Keratinocyte (primary cell): ENCODE measurements at regions not wholly inside any gene's neighbourhood (a gene's known extent, or its start where the extent isn't known, plus 50 kb on each side); places are given as distances from the start of the nearest gene placed in this dataset.

ENCODE experiments used
- DNase-seq: peaks from one replicate; pipeline ENCODE4 v3.0.0-alpha.2; 2011; ENCODE audit warnings: low read depth, missing footprints, low spot score
- FAIRE-seq: peaks from 2 replicates; lab custom pipeline; 2011; peaks lifted over from hg19 to GRCh38; lab: Jason Lieb, UNC
- H2AFZ ChIP-seq: 2 replicates; pipeline ENCODE4 v1.6.0; 2012; ENCODE audit warnings: low read length, control low read depth, inconsistent platforms; ENCODE audit not compliant: control insufficient read depth
- H3K27ac ChIP-seq: 2 replicates; pipeline ENCODE4 v1.5.1; 2011; ENCODE audit warnings: low read length; ENCODE audit not compliant: control insufficient read depth, insufficient read depth
- H3K27me3 ChIP-seq: 3 replicates; pipeline ENCODE4 v1.6.0; 2011; ENCODE audit warnings: low read length; ENCODE audit not compliant: control insufficient read depth, insufficient read depth; ENCODE audit errors: extremely low read depth
- H3K36me3 ChIP-seq, 2 experiments: 2 replicates in 1 of 2; 3 replicates in 1 of 2; pipeline ENCODE4 v1.5.1; 2011; ENCODE audit warnings: low read length in 2 of 2, mild to moderate bottlenecking in 1 of 2; ENCODE audit not compliant: control insufficient read depth in 2 of 2, insufficient read depth in 2 of 2; ENCODE audit errors: extremely low read depth in 1 of 2
- H3K4me1 ChIP-seq: 3 replicates; pipeline ENCODE4 v1.5.1; 2011; ENCODE audit warnings: low read length; ENCODE audit not compliant: control insufficient read depth, insufficient read depth; ENCODE audit errors: extremely low read depth
- H3K4me2 ChIP-seq: 3 replicates; pipeline ENCODE4 v1.6.0; 2011; ENCODE audit warnings: low read depth, low read length; ENCODE audit not compliant: control insufficient read depth, insufficient read depth; ENCODE audit errors: extremely low read depth
- H3K4me3 ChIP-seq, 3 experiments: fragments of 200-600 bp in 1 of 3; sonication (generic) in 1 of 3; 2 replicates in 2 of 3; 3 replicates in 1 of 3; pipeline ENCODE4 v1.5.1; 2011 to 2016; ENCODE audit warnings: low read length in 3 of 3, mild to moderate bottlenecking in 3 of 3, control low read depth in 2 of 3, inconsistent platforms in 1 of 3, low read depth in 1 of 3, mixed read lengths in 1 of 3, mixed run types in 1 of 3, moderate library complexity in 1 of 3; ENCODE audit not compliant: control insufficient read depth in 2 of 3, insufficient read depth in 2 of 3; ENCODE audit errors: extremely low read depth in 1 of 3
- H3K79me2 ChIP-seq: 2 replicates; pipeline ENCODE4 v1.6.0; 2012; ENCODE audit warnings: low read length; ENCODE audit not compliant: control insufficient read depth, insufficient read depth
- H3K9ac ChIP-seq: 3 replicates; pipeline ENCODE4 v1.6.0; 2011; ENCODE audit warnings: low read length; ENCODE audit not compliant: control insufficient read depth, insufficient read depth; ENCODE audit errors: extremely low read depth
- H3K9me1 ChIP-seq: 3 replicates; pipeline ENCODE4 v1.6.0; 2011; ENCODE audit warnings: low read length; ENCODE audit not compliant: control insufficient read depth, insufficient read depth; ENCODE audit errors: extremely low read depth
- H3K9me3 ChIP-seq: 2 replicates; pipeline ENCODE4 v1.5.1; 2012; ENCODE audit warnings: low read depth, low read length; ENCODE audit not compliant: control insufficient read depth
- H4K20me1 ChIP-seq: 3 replicates; pipeline ENCODE4 v1.6.0; 2011; ENCODE audit warnings: low read length; ENCODE audit not compliant: control insufficient read depth, insufficient read depth; ENCODE audit errors: extremely low read depth
- CTCF ChIP-seq, 3 experiments: IDR thresholded peaks in 1 of 3; conservative IDR thresholded peaks in 1 of 3; optimal IDR thresholded peaks in 1 of 3; 2 replicates in 2 of 3; 3 replicates in 1 of 3; pipeline versions ENCODE3 to v1.5.1; 2011; ENCODE audit warnings: low read length in 3 of 3, mild to moderate bottlenecking in 3 of 3, moderate library complexity in 2 of 3, control low read depth in 1 of 3, inconsistent platforms in 1 of 3; ENCODE audit not compliant: insufficient read depth in 2 of 3; ENCODE audit errors: extremely low read depth in 1 of 3
- EZH2 ChIP-seq: IDR thresholded peaks from one replicate; pipeline ENCODE4 v1.6.1; 2012; ENCODE audit warnings: inconsistent platforms, mild to moderate bottlenecking, low read length, moderate library complexity
- dilution Hi-C: fragments of 300-500 bp; cut with MboI; formaldehyde crosslinking; loops from one replicate; pipeline ENCODE4 v1.7.0; 2020; ENCODE audit warnings: low sequenced_read_pairs; ENCODE audit not compliant: extremely low pct_ligation_motif_present

GRCh38 chr7:96855139-96855538, 145.5 kb upstream of the SEM1 start:
- FAIRE-seq, result no peak
- Histone ChIP-seq H3K9ac (no peak overlapping the region), H3K27ac (no peak overlapping the region), H4K20me1 (no peaks in the 10 kb centered on the region), H3K9me3 (no peaks in the 10 kb centered on the region), H3K79me2 (no peaks in the 10 kb centered on the region), H3K4me3 (no peak overlapping the region), H3K27me3 (no peaks in the 10 kb centered on the region), H3K9me1 (no peaks in the 10 kb centered on the region), H2AFZ (no peak overlapping the region), H3K4me1 (no peaks in the 10 kb centered on the region), H3K36me3 (no peaks in the 10 kb centered on the region), H3K4me2 (no peak overlapping the region)
- TF ChIP-seq EZH2, result no peak
- TF ChIP-seq CTCF (optimal IDR thresholded peaks at IDR 0.05 in 1 of 3, IDR thresholded peaks at IDR 0.05 in 1 of 3, conservative IDR thresholded peaks at IDR 0.05 in 1 of 3; ENCODE audit: extremely low read depth in 1 of 3, insufficient read depth in 2 of 3, low read length in 3 of 3), result no peak
- DNase-seq, result no peak
- dilution Hi-C loops, result no loop called here

GRCh38 chr7:96855691-96856090, 146.0 kb upstream of the SEM1 start:
- H2AFZ ChIP-seq, result no peak overlapping the region
- H3K4me1 ChIP-seq, result no peaks in the 10 kb centered on the region
- H3K27ac ChIP-seq, result no peak overlapping the region
- DNase-seq, result no peak
- no peaks in the 10 kb centered on the region for H3K79me2 ChIP-seq
- no peaks in the 10 kb centered on the region for H3K36me3 ChIP-seq
- FAIRE-seq, result no peak
- no peak for TF ChIP-seq CTCF (optimal IDR thresholded peaks at IDR 0.05 in 1 of 3, IDR thresholded peaks at IDR 0.05 in 1 of 3, conservative IDR thresholded peaks at IDR 0.05 in 1 of 3; ENCODE audit: extremely low read depth in 1 of 3, insufficient read depth in 2 of 3, low read length in 3 of 3)
- no peak for TF ChIP-seq EZH2
- dilution Hi-C loops, result no loop called here
- H4K20me1 ChIP-seq, result no peaks in the 10 kb centered on the region
- no peak overlapping the region for H3K4me3 ChIP-seq
- H3K4me2 ChIP-seq, result no peak overlapping the region
- H3K9me1 ChIP-seq, result no peaks in the 10 kb centered on the region
- H3K9me3 ChIP-seq, result no peaks in the 10 kb centered on the region
- no peaks in the 10 kb centered on the region for H3K27me3 ChIP-seq
- no peak overlapping the region for H3K9ac ChIP-seq
